GM18858 (cell line): ENCODE measurements at regions not wholly inside any gene's neighbourhood (a gene's known extent, or its start where the extent isn't known, plus 50 kb on each side); places are given as distances from the start of the nearest gene placed in this dataset.

ENCODE experiments used
- ATAC-seq: cut with Tn5 transposase; IDR thresholded peaks from one replicate; pipeline ENCODE4 v1.9.1; 2021; ENCODE audit not compliant: unreplicated experiment

DNA sequence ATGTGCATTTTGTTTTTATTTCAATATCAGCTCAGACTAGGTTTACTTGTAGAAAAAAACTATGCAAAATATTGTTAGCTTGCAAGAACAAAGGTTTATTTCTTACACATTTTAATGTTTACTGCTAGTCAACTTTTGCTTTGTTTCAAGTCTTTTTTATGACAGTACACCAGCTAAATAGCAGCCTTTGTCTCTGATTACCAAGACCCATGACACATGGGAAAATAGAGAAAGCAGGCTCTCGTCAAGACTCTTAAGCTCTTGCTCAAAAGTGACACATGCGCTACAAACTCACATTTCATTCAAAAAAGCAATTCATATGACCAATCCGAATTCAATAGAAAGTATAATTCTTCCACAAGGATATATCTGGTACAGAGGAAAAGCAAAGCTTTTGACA is 642.3 kb upstream of the SLITRK1 start:
- ATAC-seq: no peak

DNA sequence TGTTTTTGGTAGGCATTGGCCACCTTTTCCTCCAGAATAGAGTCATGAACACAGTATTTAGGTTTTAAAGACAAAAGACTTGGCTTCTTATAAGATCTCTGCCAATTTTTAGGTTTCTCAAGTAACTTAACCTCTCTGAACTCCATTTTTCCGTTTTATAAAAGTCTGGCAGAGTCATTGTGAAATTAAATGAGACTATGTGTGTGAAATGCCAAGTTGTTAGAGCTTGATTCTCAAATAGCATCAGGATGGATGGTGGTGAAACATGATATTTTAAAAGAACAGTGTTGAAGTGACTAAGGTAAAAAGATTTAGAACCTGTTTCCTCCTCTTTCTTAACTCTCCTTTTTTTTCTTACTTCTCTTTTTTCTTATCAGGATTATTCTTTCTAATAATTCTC is 617.7 kb upstream of the SLITRK1 start:
- ATAC-seq: no peak

DNA sequence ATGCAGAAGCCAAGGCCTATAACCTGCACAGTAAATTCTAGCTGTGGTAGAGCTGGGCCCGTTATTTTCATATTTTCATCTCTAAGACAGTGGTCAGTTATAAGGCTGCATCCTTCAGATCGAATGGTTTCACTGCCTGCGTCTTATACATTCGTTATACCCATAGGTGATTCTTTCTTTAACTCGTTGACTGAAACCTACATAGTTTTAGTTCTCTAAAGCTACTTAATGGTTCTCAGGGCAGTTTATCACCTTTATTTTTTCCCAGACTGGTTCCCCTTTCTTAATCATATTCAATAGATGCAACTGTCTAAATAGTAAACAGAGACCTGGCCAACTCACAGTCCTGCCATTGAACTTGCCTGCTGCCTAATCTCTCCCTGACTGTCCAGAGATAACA is 615.3 kb upstream of the SLITRK1 start:
- ATAC-seq: no peak

DNA sequence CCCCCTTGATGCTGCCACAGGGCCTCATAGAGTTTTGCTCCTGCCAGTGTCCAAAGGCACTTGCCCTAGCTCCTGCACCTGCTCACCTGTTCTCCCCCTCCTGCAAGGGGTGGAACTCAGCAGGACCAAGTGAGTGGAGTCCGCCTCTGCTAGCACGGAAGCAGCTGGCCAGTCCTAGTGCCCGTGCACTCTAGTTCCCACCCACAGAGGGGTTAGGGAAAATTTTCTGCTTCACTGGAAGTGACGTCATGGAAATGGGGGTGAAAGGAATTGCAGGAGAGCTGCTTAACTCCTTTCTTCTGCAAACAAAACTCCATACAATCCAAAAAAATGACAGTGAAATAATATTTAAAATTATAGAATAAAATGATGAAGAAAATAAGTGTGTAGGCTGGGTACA is 609.7 kb upstream of the SLITRK1 start:
- ATAC-seq: no peak

DNA sequence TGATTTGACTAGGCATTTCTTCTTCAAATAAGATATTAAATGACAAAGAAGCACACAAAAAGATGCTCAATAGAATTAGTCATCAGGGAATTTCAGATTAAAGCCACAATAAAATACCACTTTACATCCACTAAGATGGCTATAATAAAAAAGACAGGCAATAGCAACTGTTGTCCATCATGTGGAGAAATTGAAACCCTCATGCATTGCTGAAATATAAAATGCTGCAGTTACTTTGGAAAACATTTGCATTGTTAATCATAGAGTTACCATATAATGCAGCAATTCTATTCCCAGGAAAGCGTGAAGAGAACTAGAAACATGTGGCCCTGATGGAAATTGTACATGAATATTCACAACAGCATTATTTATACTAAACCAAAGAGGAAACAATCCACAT is 605.5 kb upstream of the SLITRK1 start:
- no peak for ATAC-seq

DNA sequence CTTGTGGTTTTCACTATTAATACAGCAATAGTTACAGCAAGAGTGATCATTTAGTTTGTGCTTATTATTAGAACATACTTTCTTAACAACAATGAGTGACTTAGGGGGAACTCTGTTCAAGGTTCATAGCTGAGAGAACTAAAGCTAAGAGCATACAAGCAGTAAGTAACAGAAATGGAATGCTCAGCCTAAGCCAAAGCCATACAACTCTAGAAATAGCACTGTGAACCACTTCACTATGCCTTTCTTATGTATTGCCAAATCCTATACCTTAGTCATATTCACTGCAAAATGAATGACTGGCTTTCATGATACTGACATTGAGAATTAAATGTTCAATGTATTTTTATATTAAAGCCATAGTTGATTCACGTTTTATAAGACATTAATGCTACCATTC is 599.7 kb upstream of the SLITRK1 start:
- no peak for ATAC-seq

DNA sequence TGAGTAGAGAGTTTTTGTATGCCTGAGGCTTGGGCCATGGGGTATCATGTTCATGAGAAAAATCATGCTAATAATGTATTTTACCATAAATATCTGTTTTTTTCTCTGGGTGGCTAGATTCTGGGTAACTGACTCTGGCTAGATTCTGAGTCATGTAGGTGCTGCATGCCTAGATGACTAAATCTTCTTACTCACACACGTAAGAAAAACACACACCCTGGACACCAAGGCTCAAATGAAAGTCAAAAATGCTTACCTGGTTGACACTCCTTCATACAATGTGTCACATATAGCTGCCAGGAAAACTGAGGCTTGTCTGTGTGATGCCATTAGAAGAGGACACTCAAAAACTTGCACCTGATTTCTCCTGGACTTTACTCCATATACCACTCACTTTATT is 597.4 kb upstream of the SLITRK1 start:
- no peak for ATAC-seq

DNA sequence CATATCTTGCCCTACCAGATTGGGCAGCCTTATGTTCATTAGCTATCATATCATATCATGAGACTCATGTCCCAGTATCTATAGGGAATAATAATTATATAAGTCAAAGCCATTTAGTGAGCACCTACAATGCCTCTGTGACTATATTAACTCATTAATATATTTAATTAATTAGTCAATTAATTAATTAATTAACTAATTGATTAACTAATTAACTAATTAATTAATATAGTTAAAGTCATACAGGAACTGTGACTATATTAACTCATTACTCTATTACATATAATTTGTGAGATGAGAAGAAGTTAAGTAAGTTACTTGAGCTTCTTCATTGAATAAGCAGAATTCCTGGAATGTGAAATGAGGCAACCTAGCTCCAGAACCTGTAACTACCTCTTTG is 588.3 kb upstream of the SLITRK1 start:
- no peak for ATAC-seq

DNA sequence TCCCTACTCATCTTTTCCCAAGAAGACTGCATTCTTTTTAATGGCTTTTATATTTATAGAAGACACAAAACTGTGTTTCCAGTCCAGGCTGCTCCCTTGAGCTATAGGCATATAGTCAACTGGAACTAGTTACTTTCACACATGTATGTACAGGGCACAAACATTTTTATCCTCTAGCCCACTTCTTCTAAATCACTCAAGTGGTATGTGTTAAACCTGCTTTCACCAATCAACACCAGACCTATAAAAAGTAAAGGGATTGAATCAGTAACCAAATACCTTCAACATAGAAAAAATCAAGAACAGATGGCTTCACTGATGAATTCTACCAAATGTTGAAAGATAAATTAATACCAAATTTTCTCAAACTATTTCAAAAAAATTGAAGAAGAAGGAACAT is 584.2 kb upstream of the SLITRK1 start:
- ATAC-seq: no peak

DNA sequence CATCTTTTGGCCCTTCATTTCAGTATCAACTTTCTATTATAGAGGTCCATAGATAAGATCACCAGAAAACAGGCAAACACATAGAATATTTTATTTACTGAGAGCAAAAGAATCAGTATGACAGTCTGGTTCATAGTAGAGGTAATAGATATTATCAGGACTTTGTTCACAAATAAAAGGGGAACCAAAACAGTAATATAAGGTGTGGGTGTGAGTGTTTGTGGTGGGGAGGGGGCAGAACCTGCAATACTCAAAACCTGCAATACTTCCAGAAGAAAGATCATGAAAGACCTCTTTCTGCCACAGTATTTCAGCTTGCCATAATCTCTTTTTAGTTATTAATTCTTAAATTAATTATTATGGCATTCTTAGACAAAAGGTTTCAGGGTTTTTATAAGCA is 578.7 kb upstream of the SLITRK1 start:
- no peak for ATAC-seq

DNA sequence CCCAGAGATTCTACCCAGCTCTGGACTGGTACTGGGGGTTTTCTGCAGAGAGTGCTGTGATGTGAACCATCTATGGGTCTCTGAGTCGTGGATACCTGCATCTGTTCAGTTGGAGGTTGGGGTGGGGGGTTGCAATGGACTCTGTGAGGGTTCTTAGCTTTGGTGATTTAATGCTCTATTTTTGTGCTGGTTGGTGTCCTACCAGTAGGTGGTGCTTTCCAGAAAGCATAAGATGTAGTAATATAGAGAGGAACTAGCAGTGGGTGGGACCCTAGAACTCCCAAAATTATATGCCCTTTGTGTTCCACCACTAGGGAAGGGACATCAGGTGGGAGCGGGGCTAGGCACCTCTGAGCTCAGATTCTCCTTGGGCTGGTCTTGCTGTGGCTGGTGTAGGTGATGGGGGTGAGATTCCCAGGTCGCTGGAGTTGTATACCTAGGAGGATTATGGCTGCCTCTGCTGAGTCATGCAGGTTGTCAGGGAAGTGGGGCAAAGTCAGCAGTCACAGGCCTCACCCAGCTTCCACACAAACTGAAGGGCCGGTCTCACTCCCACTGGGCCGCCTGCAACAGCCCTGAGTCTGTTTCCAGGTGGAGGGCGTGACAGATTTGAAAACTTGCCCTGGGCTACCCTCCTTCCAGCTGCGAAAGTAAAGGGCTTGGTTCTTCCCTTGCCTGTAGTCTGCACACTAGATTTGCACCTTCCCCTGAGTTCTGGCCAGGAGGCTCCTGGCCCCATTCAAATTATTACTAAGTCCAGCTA is 573.0 kb upstream of the SLITRK1 start:
- ATAC-seq: no peak

DNA sequence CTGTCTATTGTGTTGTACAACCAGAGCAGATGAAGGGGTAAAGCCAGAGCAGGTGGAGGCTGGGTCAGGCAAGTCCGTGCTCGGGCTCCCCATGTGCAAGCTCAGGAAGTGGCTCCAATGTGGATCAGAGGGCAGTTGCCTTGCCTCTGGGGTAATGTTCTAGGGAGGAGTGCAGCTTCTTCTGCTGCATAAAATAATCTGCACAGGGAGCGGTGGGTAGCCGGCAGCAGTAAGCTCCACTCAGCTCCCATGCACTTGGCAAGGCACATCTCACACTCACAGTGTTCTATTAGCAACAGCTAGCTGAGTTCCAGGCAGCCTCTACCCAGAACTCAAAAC is 565.3 kb upstream of the SLITRK1 start:
- no peak for ATAC-seq

DNA sequence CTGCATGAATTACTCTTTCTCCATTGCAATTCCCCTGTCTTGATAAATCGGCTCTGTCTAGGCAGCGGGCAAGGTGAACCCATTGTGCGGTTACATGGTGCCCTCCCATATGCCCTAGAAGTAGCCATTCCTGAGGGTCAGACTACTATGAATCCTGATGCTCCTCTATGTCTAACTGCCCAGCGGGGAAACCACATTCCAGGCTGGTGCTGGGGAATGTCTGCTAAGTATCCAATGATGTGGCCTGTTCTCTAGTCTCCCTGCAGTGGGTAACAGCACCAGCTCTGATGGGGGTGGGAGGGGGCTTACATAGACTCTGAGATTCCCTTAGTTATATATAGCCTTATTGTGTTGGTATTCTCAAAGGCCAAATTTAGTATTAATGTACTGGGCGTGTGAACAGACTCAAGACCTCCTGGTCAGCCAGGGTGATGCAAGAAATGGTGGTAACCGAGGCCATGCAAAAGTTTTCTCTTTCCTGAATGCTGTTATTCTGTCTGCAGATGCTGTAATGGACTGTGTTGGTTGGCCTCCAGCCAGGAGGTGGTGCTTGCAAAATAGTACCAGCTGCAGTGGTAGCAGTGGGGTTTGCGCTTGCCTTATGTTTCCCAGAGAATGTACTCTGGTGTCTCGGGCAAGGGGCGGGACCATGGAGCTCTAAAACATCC is 564.8 kb upstream of the SLITRK1 start:
- no peak for ATAC-seq

DNA sequence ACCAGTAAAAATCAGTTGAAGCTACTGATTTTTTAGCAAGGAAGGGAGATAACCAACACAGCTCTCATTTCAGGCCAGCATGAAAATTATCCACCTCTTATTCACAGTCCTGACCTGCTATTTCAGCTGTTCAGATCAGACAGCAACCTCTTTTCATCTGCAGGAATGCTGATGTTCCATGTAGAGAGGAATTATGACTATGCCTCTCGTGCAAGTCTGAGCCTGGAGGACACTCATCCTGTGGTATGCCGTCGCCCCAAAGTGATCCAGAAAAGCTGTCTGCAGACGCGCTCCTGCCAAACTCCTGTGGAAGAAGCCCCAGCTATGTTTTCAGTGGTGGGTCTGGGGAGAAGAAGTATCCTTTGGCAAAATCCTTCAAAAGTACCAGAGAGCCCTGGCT is 563.5 kb upstream of the SLITRK1 start:
- ATAC-seq: no peak

DNA sequence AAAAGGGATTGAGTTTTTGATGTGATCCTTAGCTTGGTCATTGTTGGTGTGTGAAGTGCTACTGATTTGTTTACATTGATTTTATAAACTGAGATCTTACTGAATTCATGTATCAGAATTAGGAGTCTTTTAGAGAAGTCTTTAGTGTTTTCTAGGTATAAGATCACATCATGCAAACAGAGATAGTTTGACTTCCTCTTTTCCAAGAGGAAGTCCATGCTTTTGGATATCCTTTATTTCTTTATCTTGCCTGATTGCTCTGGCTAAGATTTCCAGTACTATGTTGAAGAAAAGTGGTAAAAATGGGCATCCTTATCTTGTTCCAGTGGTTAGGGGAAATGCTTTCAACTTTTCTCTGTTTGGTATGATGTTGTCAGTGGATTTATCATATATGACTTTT is 561.2 kb upstream of the SLITRK1 start:
- ATAC-seq: no peak

DNA sequence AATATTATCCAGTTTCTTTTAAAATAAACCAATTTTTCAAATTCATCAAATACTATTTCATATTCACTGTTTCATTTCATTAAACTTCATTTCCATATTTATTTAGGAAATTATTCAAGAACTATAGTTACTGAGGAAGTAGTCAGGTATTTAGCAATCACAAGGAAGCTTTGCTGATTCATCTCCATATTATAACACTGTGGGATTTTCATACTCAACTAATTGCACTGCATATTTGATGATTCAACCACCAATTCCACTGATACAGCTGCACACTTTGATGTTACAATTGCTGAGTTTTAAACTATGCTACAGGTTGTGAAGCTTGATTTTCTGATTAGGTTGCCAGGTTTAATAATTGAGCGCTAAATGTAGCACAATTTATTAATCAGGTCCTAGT is 556.8 kb upstream of the SLITRK1 start:
- no peak for ATAC-seq

DNA sequence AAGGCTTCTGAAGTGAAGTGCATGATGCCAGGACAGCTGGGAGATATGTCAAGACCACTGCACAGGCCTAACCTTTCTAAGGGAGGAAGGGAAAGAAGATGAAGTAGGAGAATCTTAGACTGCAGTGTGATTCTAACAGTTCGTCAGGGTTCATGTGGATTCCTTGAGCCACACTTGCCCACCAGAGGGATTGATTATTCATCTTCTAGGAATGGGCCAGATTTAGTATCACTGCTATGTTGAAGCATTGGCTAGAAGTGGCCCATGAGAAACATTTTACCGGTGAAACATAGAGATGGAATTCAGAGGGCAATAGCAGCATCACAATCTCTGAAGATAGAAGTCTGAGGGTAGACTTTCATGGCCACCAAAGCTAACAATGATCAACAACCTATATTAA is 550.8 kb upstream of the SLITRK1 start:
- no peak for ATAC-seq

DNA sequence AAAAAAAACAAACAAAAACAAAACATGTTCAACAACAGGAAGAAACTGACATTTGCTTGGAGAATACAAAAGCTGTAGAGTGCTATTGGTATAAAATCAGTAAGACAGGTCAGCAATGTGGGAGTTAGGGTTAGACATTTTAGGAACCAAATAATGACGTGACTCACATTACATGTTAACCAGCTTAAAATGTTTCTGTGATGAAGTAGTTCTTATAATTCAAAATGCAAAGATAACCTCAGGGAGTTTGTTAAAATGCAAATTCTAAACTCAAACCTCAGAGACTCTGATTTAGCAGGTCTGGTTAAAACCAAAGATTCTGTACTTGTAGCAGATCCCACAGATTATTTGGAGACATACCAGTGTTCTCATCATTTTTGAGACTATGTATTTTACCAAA is 549.4 kb upstream of the SLITRK1 start:
- ATAC-seq: no peak

DNA sequence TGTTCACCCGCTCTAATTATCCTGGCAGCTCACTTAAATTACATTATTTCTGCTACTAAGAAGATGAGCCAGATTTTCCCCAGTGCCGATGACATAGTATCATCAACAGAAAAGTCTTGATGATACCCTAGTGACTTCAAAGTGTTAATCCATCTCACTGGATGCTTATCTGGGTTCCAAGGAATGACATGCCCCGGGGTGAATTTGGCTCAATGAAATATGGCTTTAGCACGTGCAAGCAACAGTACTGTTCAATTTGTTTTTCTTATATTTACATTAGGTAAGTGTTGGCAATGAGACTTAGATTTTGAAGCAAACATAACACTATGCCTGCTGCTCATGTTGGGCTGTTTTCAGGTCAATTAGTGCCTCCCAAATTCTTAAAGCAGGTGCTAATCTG is 548.2 kb upstream of the SLITRK1 start:
- no peak for ATAC-seq

DNA sequence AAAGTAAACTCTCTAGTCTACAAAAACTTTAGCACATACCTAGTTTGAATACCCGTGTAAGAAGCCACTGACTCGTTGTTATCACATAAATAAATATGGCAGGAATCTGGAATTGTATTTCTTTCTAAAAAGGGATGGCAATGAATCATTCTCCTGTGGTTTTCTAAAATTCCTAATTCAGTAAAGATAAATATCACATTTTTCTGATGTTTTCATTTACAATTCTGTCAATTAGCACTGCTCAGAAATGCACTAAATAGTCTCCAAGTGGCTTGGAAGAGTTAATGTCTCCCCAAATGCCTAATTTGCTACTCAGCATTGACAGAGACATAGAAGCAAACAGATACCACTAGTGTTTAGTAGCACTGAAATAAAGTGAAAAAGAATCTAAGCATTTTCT is 547.7 kb upstream of the SLITRK1 start:
- ATAC-seq: no peak

DNA sequence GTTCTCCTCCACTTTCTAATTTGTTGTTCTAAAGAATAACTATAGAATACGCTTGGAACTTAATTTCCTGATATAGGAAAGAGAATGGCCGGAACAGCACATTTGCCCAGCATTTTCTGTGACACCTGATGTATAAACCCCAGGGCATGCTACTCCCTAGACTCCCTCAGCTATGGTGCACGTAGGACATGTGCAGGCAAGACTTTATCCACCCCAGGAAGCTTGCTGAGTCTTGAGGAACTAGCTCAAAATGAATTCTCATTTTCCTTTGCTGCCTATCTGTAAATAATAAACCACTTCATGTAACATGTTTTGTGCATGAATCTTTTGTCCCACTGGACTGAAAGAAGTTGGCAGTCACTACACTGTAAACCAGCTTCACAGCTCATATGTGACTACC is 535.8 kb upstream of the SLITRK1 start:
- ATAC-seq: no peak

DNA sequence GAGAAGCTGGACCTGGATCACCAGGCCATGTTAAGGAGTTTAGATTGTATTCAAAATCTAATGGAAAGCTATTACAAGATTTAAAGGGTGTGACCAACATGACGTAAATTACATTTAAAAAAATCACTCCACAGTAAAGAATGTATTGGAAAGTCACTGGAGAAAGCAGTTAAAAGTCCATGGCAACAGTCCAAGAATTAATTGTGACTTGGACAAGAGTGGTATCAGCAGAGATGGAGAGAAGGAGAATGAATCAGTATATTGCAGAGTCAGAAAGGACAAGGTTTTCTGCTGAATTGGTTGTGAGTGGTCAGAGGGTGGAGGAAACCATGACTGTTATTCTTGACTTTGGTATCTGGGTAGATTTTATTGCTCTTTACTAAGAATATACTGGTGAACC is 535.1 kb upstream of the SLITRK1 start:
- ATAC-seq: no peak

DNA sequence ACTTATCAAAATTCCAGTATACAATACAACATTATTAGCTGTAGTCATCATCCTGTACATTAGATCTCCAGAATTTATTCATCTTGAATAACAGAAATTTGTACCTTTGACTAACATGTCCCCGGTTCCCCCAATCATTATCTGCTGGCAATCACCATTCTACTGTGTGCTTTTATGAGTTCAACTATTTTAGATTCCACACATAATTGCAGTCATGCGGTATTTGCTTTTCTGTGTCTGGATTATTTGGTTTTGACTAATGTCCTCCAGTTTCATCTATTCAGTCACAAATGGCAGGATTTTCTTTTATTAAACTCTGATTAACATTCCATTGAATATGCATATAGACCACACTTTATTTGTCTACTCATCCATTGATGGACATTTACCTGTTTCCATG is 530.7 kb upstream of the SLITRK1 start:
- no peak for ATAC-seq
